Uterus (tissue), 2 donors: ENCODE measurements at regions not wholly inside any gene's neighbourhood (a gene's known extent, or its start where the extent isn't known, plus 50 kb on each side); places are given as distances from the start of the nearest gene placed in this dataset.

Source experiments
- POLR2A ChIP-seq, 2 donors: fragments of 450-650 bp; IDR thresholded peaks; one replicate each; pipeline ENCODE4 v1.6.1; 2016; ENCODE audit warnings: antibody characterized with exemption in 2 of 2, mild to moderate bottlenecking in 1 of 2, moderate library complexity in 1 of 2
- TF ChIP-seq, protein P1 (sequence below), 4 experiments: fragments of 200-600 bp in 2 of 4; fragments of 450-650 bp in 2 of 4; sonication (generic) in 2 of 4; IDR thresholded peaks; one replicate each; pipeline ENCODE4 v1.5.1; 2016 to 2019; ENCODE audit warnings: antibody characterized with exemption in 4 of 4, mild to moderate bottlenecking in 2 of 4, moderate library complexity in 1 of 4

GRCh38 chr12:75713434-75713833, 202.0 kb upstream of the KRR1 start:
- TF ChIP-seq, protein P1, sequence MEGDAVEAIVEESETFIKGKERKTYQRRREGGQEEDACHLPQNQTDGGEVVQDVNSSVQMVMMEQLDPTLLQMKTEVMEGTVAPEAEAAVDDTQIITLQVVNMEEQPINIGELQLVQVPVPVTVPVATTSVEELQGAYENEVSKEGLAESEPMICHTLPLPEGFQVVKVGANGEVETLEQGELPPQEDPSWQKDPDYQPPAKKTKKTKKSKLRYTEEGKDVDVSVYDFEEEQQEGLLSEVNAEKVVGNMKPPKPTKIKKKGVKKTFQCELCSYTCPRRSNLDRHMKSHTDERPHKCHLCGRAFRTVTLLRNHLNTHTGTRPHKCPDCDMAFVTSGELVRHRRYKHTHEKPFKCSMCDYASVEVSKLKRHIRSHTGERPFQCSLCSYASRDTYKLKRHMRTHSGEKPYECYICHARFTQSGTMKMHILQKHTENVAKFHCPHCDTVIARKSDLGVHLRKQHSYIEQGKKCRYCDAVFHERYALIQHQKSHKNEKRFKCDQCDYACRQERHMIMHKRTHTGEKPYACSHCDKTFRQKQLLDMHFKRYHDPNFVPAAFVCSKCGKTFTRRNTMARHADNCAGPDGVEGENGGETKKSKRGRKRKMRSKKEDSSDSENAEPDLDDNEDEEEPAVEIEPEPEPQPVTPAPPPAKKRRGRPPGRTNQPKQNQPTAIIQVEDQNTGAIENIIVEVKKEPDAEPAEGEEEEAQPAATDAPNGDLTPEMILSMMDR (IDR thresholded peaks at IDR 0.05): no peak
- TF ChIP-seq POLR2A (IDR thresholded peaks at IDR 0.05): no peak
